ENCODE measurements at regions not wholly inside any gene's neighbourhood (a gene's known extent, or its start where the extent isn't known, plus 50 kb on each side); places are given as distances from the start of the nearest gene placed in this dataset.

DNA sequence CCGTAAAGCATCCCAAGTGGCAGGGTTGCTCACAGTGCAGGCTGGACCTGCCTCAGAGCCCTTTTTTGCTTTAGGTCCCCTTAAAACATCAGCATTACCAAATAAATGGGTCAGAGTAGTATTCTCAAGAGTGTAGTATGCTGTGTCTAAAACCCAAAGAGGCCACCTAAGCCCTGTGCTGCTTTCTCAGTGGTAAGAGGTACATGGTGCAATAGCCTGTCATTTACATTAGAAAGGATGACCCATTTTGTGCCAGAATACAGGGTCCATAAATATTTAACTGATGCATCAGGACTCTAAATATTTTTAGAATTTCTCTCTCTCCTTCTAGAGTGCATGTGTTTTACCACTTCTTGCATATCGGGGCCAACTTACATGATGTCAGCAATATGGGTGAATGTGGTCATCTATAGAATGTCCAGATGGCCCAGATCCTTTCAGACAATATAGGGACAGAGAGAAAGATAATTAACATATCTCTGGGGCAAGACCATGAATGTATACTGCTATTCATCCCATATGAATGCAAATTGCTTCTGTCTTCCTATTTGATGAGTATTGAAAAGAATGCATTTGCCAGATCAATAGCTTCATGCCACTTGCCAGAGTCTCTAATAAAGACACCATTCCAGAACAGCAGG is 329.2 kb downstream of the PMP22 start:
- DNase-seq: no peak
- no peak for TF ChIP-seq POLR2A (IDR thresholded peaks at IDR 0.05; ENCODE audit: low read length)
- no peak for TF ChIP-seq GATA1 (IDR thresholded peaks at IDR 0.05; ENCODE audit: low read depth, low read length)

- no peak for DNase-seq
- TF ChIP-seq GATA1 (IDR thresholded peaks at IDR 0.05; ENCODE audit: low read depth, low read length) (no peak), POLR2A (IDR thresholded peaks at IDR 0.05; ENCODE audit: low read length) (no peak)
Measured at GRCh38 chr17:14935139-14935841, 329.8 kb downstream of the PMP22 start.

GRCh38 chr17:14933676-14934075 is 331.4 kb downstream of the PMP22 start:
- no peak for DNase-seq
- TF ChIP-seq POLR2A (IDR thresholded peaks at IDR 0.05; ENCODE audit: low read length) (no peak), GATA1 (IDR thresholded peaks at IDR 0.05; ENCODE audit: low read depth, low read length) (no peak)

DNA sequence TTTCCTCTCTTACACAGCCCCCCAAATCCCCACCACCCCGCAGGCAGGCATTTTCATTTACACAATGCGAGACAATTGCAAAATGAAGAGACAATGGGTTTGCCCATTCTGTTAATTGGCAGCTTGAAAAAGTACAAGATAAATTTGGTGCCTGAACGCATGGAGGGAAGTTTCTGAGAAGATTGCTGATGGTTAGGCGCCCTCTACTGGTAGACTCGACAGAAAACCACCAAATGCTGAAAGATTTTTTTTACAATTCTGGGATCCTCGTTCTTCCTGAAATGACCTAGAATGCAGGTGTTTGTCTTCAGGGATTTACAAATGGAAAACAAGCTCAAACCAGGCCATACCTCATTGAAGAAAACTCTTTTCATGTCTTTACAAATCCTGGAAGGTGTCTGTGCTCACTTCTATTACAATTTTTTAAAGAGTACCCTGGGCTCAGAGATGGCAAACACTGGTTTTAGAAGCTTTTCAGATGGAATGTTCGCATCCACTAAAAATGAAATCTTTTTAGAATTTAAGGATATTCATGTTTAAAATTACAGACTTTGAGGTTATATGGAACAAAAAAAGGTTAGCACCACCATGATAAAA is 338.5 kb downstream of the PMP22 start:
- TF ChIP-seq POLR2A (IDR thresholded peaks at IDR 0.05; ENCODE audit: low read length) (no peak), GATA1 (IDR thresholded peaks at IDR 0.05; ENCODE audit: low read depth, low read length) (no peak)
- DNase-seq: peak; percentile 46 to 70

GRCh38 chr17:14926073-14926472 is 339.1 kb downstream of the PMP22 start:
- TF ChIP-seq POLR2A (IDR thresholded peaks at IDR 0.05; ENCODE audit: low read length) (no peak), GATA1 (IDR thresholded peaks at IDR 0.05; ENCODE audit: low read depth, low read length) (no peak)
- no peak for DNase-seq

GRCh38 chr17:14925498-14925897 is 339.6 kb downstream of the PMP22 start:
- DNase-seq: no peak
- TF ChIP-seq GATA1 (IDR thresholded peaks at IDR 0.05; ENCODE audit: low read depth, low read length) (no peak), POLR2A (IDR thresholded peaks at IDR 0.05; ENCODE audit: low read length) (no peak)

DNA sequence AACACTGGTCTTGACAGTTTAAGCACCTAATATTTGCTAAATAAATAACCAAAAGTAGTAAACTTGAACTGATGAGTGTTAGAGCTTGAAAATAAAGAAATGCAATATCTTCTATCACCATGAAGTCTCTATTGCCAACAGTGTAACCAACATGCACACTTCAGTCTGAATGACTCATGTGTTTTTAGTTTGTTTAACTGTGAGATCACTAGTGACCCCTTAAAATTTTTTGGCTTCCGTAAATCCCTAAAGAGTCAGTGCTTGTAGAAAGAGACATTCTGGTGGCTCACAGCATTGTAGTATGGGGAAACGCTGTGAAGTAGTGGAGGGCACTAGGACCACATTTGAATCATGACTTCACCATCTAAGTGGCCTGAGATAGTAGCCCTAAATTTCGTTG is 341.1 kb downstream of the PMP22 start:
- no peak for TF ChIP-seq POLR2A (IDR thresholded peaks at IDR 0.05; ENCODE audit: low read length)
- no peak for TF ChIP-seq GATA1 (IDR thresholded peaks at IDR 0.05; ENCODE audit: low read depth, low read length)
- DNase-seq: no peak

DNA sequence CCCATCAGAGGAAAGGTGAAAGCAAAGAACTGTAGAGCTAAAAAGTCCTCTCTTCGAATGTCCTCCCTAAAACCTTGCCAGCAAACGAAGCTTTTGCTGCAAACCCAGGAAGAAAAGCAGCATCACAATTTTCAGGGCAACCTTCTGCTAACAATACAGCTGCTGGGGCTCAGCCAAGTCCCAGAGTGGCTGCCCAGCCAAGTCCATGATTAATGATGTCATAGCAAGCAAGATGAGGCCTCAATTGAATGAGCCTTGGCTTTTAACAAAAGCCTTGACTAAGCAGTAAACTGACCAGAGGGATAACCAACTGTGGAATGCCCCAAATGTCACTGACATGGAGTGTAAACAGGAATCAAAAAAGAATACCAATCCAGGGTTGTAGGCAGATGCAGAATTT is 342.7 kb downstream of the PMP22 start:
- no peak for TF ChIP-seq GATA1 (IDR thresholded peaks at IDR 0.05; ENCODE audit: low read depth, low read length)
- TF ChIP-seq POLR2A (IDR thresholded peaks at IDR 0.05; ENCODE audit: low read length): no peak
- DNase-seq: no peak

DNA sequence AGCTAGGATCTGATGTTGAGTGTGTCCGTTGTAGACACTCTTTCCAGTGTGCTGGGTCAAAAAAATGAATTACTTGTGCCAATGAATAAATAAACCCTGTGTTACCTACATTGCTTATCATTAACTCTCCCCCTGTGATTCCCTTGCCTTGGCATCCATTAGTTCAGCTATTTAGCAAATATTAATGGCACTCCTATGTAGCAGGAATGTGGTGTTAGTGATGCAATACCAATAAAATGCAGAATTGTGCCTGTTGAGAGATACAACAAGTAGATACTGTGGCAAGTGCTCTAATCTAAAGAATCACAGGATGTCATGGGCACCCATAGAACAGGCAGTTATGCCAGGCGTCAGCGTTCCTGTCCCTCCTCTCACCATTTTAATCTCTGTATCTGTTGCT is 343.2 kb downstream of the PMP22 start:
- no peak for DNase-seq
- TF ChIP-seq GATA1 (IDR thresholded peaks at IDR 0.05; ENCODE audit: low read depth, low read length): no peak
- no peak for TF ChIP-seq POLR2A (IDR thresholded peaks at IDR 0.05; ENCODE audit: low read length)

DNA sequence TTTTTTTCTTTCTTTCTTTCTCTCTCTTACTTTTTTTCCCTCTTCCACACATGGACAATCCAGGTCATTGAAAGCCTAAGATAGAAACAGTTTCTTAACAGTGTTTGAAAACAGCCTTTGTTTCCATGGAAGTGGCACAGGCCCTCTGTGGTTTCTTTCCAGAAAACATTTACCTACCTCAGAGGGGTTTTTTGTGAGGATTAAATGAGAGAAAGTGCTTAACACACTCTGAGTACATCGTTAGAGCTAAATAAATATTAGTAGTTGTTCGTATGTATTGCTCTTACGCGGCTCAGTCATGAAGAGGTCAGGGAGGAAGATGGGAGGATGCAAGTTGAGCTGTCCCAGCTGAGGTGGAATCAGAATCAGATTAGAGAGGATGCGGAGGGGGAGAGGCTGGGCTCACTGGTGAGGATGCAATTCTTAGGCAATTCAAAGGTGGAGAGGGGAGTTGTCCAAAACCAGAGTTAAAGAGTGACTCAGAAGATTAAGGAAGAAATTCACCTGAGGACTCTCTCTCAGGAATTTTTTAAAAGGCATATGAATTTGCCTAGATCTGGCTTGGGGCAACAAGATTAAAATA is 345.4 kb downstream of the PMP22 start:
- DNase-seq: no peak
- no peak for TF ChIP-seq POLR2A (IDR thresholded peaks at IDR 0.05; ENCODE audit: low read length)
- TF ChIP-seq GATA1 (IDR thresholded peaks at IDR 0.05; ENCODE audit: low read depth, low read length): no peak

- DNase-seq: no peak
- TF ChIP-seq GATA1 (IDR thresholded peaks at IDR 0.05; ENCODE audit: low read depth, low read length) (no peak), POLR2A (IDR thresholded peaks at IDR 0.05; ENCODE audit: low read length) (no peak)
Measured at GRCh38 chr17:14919094-14919493, 346.0 kb downstream of the PMP22 start.

DNA sequence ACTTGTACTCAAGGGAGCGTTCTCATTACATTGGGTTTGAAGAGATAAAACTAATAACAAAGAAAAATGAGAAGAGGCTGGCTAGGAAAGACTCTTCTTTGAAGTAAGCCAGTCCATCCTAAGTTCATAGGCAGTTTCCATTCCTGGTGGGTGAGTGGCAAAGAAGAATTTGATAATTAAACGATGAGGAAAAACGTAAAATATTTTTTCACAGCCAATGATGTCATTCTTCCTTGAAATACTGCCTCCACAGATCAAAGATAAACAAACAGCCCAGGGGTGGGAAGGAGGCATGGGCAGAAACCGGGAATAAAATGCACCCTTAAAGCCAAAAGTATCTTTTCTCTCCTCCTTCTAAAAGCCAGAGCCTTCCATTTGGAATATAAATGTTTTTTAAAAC is 346.6 kb downstream of the PMP22 start:
- TF ChIP-seq GATA1 (IDR thresholded peaks at IDR 0.05; ENCODE audit: low read depth, low read length) (no peak), POLR2A (IDR thresholded peaks at IDR 0.05; ENCODE audit: low read length) (no peak)
- no peak for DNase-seq

GRCh38 chr17:14910916-14911315 is 354.2 kb downstream of the PMP22 start:
- no peak for DNase-seq
- TF ChIP-seq GATA1 (IDR thresholded peaks at IDR 0.05; ENCODE audit: low read depth, low read length) (no peak), POLR2A (IDR thresholded peaks at IDR 0.05; ENCODE audit: low read length) (no peak)

DNA sequence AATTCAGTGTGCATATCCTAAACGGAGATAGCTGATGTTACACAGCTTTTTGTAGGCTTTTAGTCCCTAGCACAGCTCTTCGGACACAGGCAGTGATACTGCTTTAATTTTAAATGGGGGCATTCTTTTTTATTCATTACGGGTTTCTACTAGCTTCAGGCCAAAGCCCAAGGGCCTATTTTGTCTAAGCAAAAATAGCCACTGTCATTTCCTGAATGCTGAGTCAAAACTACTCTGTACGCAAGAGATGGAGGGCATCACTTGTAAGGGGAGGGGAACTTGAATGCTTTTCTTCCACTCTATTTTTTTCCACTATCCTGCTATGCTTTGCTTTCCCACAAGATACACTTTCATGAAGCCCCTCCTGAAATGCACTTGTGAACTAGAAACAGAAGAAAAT is 360.7 kb downstream of the PMP22 start:
- TF ChIP-seq POLR2A (IDR thresholded peaks at IDR 0.05; ENCODE audit: low read length): no peak
- no peak for TF ChIP-seq GATA1 (IDR thresholded peaks at IDR 0.05; ENCODE audit: low read depth, low read length)
- no peak for DNase-seq
